Stimulated activated CD4-positive, alpha-beta T cell treated with anti-CD3 and anti-CD28 coated beads, Interleukin-1b, Interleukin-23, amount 100 ng/mL, for 4 hours (primary cell): ENCODE measurements at regions not wholly inside any gene's neighbourhood (a gene's known extent, or its start where the extent isn't known, plus 50 kb on each side); places are given as distances from the start of the nearest gene placed in this dataset.

Experiments
- DNase-seq, 2 donors: peaks; one replicate each; pipeline ENCODE4 v3.0.0-alpha.2; 2020; ENCODE audit warnings: low read depth in 2 of 2

DNA sequence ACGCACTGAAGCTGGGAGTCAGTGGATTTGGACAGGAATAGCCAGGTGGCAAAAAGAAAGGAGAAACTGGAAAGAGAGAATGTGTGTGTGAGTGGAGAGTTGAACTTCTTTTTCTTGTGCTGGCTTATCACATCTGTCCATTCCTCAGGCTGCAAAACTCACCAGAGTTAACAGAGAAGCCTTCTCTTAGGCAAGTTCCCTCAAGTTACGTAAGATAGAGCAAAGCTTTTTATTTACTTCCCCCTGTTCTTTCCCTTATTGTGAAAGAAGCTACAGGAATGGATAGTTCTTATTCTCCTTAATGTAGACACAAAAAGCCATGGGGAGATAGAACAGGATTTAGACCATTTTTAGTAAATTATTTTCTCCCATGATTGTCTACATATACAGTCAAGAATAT is 188.6 kb downstream of the BMP2 start:
- DNase-seq = no peak

DNA sequence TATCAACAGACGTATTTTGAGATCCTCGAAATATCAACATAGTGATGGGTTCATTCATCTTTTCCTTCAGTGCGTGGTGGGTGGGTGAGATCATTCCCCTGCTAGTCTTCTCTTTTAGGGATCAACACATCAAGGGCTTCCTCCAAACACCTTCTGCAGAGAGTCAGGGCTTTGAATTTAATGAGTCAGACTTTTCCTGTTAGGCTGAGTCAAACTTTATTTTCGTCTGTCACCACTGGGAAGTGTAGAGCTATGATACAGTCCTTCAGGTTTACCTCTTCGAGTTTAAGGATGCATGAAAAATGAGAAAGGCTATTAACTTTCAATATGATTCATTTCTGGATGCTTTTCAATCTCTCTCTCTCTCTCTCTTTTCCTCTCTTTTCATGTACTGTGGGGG is 189.1 kb downstream of the BMP2 start:
- DNase-seq = no peak

DNA sequence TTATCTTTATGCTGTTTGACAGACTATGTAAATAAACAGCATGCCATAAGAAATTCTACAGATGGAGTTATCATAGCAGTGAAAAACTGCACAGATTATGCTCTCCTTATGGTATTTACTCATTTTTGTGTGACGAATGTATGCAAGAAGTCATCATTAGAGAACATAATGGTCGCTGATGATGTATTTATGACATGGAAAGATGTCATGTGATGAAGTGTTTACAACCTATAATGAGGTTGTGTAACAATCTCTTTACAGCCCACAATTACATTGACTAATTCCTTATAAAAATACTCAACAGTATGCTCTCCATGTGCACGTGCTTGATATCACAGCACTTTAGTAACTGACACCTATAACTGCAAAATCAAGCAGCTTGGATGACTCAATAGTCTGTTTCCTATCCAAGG is 192.4 kb downstream of the BMP2 start:
- no peak for DNase-seq

DNA sequence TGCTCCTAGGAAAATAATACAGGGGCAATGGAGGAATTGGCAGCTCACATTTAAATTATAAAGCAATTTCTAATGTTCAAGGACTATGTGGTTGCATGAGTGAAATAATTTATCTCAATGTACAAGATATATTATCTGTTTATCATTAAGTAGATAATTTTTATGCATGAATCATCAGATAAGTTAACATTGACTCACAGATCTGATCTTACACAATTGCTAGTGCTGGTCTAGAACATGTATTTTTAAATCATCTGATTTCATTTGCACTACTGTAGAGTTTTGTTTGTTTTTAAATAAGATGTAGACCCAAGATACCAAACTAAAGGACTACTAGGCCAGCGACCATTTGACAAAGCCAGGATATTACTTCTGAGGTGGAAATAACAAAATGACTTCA is 199.2 kb downstream of the BMP2 start:
- no peak for DNase-seq

DNA sequence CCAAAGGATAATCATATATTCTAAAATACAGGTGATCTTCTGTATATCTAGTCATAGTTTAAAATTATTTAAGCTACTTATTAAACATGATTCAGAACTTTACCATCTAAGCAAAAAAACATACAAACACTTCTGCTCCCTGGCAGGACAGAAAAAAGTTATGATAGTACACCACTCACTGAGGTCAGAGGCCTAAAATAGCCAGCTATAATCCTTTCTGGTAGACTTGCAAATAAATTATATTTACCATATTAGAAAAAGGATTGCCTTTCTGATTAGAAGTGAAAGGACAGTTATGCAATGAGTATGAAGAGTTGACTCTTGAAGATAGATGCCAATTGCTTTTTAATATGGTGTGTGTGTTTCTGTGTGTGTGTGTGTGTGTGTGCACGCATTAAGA is 207.4 kb downstream of the BMP2 start:
- no peak for DNase-seq

DNA sequence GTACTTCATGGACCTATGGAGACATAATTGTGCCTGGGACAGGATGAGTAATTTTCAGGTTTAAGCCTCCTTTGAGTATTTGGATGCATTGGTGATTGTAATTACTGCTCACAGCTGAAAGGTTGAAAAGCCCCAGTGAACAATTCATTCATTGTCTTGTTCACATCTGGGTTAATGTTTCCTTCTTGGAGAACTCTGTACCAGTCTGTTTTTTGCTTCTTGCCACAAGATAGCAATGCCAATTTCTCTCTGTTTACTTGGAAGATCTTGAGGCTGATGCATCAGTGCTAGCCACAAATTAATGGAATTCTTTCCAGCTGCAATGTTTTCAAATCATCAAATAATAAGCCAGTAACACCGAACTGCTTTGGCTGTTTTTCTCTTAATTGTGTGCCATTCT is 207.8 kb downstream of the BMP2 start:
- DNase-seq = no peak

DNA sequence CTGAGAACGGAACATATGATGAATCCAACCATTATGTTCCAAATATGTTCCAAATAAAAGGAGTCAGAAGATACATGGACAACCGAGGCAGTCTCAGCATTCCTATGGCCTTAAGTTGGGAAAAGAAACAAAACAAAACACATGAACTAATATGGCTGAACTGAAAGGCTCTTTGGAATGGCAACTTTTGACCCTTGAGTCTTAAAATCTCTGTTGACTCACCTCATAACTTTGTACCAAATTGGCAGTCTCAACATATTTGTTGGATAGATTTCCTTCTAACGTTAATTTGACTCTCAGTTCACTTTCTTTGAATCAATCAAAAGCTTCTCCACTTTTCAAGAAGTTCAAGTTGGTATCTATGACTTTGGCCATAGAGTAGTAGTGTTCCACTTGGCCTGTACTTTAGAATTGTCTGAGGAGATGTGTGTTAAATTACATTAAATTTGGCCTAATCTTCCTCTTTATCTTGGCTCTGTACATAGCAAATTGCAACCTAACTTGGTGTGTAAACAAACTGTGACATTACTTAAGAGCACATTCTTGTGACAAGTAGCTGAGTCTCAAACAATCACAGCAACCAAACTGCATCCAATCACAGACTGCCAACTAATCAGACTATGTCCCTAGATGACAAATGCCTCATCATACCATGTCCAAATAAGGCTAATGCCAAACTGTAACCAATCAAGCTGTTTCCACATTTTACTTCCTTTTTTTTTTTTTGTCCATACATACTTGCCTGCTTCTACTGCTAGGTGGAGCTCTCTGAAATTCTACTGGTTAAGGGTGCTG is 208.8 kb downstream of the BMP2 start:
- DNase-seq = no peak

DNA sequence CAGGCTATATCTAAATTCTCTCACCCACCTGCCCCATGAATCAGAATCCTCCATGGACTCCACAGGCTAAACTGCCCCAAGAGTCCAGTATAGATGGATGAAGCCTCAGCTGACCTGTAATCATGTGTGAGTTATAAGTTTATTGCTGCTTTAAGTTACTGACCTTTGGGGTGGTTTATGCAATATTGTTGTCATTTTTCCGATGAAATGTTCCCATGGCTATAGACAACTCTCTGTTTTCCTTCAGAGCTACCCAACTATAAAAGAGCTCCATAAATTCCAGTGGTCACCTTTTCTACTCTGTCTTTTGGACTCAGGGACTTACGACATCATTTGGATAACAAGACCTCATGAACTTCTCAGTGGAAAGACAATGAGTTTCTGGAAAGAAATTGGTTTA is 212.1 kb downstream of the BMP2 start:
- DNase-seq = no peak

DNA sequence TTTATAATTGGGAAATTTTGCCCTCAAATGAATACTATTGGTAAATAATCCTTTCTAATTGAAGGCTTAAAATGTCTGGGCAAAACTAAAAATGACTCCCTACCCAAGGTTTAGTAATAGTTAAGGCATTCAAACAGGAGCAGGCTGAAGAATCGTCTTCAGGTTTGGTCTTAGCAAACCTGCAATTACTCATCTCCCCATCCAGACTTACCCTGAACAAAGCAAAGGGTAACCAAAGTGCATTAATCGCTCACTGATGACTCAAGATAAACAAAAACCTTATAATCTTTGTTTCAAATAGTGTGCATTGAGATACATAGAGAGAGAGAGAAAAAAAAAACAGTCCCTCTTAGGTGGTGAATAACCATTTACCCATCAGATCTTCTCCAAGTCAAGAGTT is 225.5 kb downstream of the BMP2 start:
- no peak for DNase-seq

DNA sequence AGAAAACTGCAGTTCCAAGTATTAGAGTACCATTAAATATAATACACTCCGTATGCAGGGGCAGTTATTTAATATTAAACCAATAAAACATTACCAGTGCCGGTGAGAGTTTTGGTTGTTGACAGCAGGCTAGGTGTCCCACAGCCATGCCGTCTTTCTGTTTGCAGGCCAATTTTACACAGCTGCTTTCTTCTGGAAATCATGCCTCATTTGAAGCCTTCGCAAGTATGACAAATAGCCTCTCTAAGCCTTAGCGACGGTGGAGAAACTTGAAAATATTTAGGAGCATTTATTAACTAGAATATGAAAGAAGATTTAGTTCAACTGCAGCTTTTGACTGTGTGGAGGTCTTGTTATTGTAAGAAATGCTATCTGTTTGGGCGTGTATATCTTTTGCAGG is 226.0 kb downstream of the BMP2 start:
- DNase-seq = no peak

DNA sequence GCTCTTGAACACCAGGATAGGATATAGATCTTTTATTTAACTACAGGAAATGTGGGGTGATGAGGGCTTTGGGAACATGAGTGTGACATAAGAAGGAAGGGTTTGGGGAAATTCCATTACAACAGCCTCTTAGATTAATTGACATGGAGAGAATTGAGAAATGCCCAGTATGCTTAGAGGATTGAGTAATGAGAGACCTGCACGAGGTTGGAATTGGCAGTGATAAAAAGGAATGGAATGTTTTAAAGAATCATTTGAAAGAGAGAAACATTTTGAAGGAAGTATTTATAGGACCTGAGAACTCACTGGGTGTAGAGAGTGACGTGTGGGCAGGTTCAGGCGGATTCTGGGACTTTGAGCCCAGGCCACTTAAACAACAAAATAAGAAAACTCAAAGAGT is 227.0 kb downstream of the BMP2 start:
- DNase-seq = no peak

DNA sequence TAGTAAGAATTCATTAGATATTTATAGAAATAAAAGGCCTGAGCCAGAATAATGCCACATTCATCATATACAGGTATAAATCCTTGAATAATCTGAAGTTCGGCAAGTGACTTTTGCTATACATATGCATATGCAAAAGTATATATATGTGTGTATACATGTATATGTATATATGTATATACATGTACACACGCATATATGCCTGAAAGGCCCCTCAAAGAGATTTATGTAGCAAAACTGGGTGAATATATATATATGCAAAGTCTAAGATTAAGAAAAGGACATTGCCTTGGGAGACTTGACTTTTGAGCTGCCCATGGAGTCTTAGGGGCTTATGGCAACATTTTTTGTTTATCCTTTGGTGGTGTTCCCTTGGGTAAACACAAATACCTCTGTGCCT is 231.4 kb downstream of the BMP2 start:
- no peak for DNase-seq

DNA sequence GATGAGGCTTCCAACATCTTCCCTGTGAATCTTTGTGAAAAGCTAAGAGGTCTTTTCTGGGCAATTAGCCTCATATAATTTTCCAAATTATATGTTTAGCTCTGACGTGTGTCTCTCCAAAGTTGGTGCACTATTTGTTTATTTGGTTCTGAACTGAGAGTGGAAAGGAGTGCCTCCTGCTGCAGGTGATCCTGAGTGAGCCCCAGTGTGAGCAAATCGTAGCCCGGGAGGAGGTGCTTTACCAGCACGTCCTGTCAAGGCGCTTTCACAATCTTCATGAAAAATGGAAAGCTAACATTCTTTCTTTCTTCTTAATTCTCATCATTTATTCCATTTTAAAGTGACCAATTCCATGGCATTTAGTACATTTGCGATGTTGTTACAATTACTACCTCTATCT is 231.9 kb downstream of the BMP2 start:
- DNase-seq = no peak

DNA sequence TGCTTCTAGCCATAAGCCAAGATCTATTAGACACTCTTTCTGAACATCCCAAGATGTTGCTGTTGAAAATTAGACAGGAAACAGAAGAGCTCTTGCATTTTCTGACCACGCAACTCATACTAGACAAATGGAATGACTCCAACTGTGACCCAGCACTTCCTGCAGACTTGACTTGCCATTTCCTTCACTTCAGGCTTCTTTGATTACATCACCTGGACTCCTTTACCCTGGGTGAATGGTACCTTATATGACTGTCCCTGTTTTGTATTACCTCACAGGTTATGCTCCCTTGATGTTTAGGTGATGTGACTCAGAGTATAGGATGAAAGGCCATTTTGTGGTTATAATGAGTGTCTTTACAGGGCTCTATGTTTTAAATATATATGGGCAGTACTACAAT is 236.1 kb downstream of the BMP2 start:
- DNase-seq = no peak

DNA sequence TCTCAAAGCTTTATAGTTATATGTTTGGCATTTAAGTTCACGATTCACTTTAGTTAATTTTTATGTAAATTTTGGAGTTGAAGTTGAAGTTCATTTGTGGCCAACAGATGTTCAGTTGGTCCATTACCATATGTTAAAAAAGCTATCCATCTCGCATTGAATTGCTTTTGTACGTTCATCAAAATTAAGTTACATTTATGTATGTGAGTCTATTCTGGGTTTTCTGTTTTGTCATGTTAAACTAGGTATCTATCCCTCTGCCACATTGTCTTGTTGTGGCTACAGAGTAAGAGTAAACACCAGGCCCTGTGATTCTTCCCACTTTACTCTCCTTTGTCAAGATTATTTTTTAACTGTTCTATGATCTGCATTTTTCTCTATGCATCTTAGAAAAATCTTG is 237.3 kb downstream of the BMP2 start:
- DNase-seq = no peak

DNA sequence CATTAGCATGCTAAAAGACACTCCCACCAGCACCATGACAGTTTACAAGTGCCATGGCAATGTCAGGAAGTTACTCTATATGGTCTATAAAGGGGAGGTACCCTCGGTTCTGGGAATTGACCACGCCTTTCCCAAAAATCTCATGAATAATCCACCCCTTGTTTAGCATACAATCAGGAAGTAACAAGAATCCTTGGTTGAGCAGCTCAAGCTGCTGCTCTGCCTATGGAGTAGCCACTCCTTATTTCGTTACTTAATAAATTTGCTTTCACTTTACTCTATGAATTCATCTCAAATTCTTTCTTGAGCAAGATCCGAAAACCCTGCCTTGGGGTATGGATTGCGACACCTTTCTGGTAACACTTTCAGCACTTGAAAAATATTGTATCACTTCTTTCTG is 243.0 kb downstream of the BMP2 start:
- DNase-seq = no peak

DNA sequence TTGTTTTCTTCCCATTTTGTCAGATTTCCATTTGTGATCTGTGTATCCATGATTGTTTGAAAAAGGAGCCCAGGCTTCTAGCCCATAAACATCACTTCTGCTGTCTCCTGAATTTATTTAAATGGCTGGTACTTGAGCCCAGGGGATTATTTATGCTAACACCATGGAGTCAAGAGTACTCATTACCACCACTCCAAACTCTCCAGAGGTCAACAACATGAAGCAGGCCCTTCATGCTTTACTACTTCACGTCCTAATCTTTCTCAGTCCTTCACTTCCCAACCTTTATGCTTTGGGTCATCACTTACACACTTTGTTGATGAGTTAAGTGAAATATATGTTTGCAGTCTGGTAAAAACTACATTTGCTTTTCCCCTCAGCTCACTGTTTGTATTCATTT is 247.8 kb downstream of the BMP2 start:
- DNase-seq = no peak

DNA sequence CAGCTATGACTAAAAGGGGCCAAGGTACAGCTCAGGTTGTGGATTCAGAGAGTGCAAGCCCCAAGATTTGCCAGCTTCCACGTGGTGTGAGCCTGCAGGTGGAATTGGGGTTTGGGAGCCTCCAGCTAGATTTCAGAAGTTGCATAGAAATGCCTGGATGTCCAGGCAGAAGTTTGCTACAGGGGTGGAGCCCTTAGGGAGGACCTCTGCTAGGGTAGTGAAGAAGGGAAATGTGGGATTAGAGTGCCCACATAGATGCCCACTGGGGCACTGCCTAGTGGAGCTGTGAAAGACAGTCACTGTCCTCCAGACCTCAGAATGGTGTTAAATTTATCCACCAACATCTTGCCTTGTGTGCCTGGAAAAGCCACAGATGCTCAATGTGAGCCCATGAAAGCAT is 255.1 kb downstream of the BMP2 start:
- DNase-seq = no peak

DNA sequence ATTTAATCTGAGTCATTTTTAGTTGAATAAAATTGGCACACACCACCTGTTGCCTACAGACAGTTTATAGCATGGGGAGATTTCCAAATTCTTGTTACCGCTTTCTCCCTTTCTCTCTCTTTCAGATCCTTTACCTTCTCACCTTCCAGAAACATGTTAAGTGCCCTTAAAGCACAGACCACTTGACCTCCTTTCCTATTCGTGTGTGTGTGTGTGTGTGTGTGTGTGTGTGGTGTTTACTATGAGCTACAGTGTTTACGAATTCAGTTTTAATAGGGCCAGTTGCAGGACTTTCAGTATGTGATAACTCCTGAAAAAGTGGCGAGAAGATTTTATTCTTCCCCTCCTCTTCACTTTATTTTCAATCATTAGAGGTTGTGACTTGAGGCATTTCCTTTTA is 258.1 kb downstream of the BMP2 start:
- no peak for DNase-seq

DNA sequence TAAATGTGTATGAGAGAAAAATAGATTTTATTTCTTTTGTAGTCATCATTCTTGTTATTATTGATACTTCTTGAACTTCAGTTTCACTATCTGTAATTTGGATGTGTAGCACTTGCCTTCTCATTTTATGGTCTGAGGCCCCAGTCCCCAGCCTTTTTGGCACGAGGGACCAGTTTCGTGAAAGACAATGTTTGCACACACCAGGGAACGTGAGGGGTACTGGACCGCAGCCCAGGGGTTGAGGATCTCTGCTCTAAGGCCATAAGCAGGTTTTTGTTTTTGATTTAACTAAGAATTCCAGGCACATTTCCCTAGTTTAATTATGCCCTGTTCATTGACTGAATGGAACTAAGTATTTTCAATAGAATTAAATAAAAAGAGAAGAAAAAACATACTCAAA is 261.5 kb downstream of the BMP2 start:
- no peak for DNase-seq

DNA sequence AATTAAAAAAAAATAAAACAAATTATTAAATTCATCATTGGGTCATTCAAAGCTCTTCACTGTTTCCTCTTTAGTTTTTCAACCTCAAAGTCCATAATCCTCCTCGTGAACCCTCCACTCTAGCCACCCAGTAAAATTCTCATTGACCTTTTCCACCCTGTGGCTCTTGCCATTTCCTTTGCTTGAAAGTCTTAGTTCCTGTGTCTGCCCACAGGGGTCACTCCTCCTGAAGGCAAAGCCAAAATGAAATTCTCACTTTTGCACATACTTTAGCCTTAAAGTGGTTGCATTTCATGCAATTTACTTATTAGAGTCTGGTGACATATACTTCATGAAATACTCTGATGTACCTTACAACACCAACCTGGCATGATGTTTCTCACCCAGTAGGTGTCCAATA is 263.7 kb downstream of the BMP2 start:
- no peak for DNase-seq

DNA sequence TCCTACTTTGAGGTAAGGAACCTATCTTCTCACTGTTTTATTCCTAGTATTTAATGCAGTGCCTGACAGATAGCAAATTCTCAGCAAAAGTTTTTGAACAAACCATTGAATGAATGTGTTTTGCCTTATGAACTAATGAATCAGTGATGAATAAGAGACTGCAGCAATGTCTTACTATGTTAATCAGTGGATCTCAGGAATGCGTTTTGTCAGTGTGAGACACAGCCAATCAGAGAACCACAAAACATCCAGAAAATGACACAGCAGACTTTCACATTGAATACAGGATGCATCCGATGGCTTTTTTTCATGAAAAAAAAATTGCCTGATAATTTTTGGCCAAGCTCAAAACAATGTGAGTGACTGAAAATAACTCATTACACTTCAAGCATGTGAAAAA is 270.5 kb downstream of the BMP2 start:
- DNase-seq = no peak

DNA sequence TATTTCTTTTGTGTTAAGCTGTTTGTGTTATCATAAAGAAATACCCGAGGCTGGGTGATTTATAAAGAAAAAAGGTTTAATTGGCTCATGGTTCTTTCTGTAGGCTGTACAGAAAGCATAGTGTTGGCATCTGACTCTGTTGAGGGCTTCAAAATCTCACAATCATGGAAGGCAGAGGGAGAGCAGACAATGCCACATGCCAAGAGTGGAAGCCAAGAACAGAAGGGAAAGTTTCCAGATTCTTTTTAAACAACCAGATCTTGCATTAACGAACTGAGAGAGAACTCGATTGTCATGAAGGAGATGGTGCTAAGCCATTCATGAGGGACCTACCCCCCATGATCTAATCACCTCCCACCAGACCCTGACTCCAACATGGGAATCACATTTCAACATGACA is 290.1 kb downstream of the BMP2 start:
- DNase-seq = no peak

DNA sequence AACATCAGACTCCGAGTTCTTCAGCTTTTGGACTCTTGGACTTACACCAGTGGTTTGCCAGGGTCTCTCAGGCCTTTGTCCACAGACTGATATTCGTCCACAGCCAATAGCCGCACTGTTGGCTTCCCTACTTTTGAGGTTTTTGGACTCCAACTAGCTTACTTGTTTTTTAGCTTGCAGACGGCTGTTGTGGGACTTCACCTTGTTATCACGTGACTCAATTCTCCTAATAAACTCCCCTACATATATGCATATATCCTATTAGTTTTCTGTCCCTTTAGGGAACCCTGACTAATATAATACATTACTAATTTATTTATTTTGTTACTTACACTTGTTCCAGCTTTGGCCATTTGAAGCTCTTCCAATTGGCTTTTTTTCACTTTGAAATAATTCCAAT is 311.3 kb downstream of the BMP2 start:
- no peak for DNase-seq
